ENCODE measurements at regions not wholly inside any gene's neighbourhood (a gene's known extent, or its start where the extent isn't known, plus 50 kb on each side); places are given as distances from the start of the nearest gene placed in this dataset.

- no peak for TF ChIP-seq MAX (IDR thresholded peaks at IDR 0.05)
- TF ChIP-seq CTCF (IDR thresholded peaks at IDR 0.05; ENCODE audit: low read depth, low read length, missing input control): no peak
- no peak for TF ChIP-seq RAD21 (IDR thresholded peaks at IDR 0.05)
- TF ChIP-seq GABPA (IDR thresholded peaks at IDR 0.05 in 1 of 2, conservative IDR thresholded peaks at IDR 0.05 in 1 of 2): no peak
- no peak for TF ChIP-seq YY1 (IDR thresholded peaks at IDR 0.05)
- no peak for TF ChIP-seq ATF3 (IDR thresholded peaks at IDR 0.05)
- TF ChIP-seq JUND (IDR thresholded peaks at IDR 0.05): no peak
- TF ChIP-seq REST (IDR thresholded peaks at IDR 0.05): no peak
- no peak for TF ChIP-seq RXRA (IDR thresholded peaks at IDR 0.05)
Observed at GRCh38 chr21:25281134-25281533, 326.1 kb downstream of the MRPL39 start.
